ENCODE measurements at regions not wholly inside any gene's neighbourhood (a gene's known extent, or its start where the extent isn't known, plus 50 kb on each side); places are given as distances from the start of the nearest gene placed in this dataset.

- Histone ChIP-seq H3K27me3 (no peaks in the 10 kb centered on the region), H3K4me3 (no peak overlapping the region), H3K4me1 (no peaks in the 10 kb centered on the region), H3K27ac (no peak overlapping the region), H3K9me3 (no peaks in the 10 kb centered on the region), H3K36me3 (no peaks in the 10 kb centered on the region)
- intact Hi-C loops (cut with DNase I), result no loop called here
- no peak for DNase-seq (ENCODE audit: low spot score in 2 of 2)
- no peak for TF ChIP-seq CTCF (IDR thresholded peaks at IDR 0.05)
These were observed 582.3 kb upstream of the CHORDC1 start for GRCh38 chr11:90805172-90805571.

- Histone ChIP-seq H3K27me3 (no peaks in the 10 kb centered on the region), H3K27ac (no peak overlapping the region), H3K4me3 (no peak overlapping the region), H3K36me3 (no peaks in the 10 kb centered on the region), H3K4me1 (no peaks in the 10 kb centered on the region), H3K9me3 (no peaks in the 10 kb centered on the region)
- intact Hi-C loops (cut with DNase I), result no loop called here
- no peak for TF ChIP-seq CTCF (IDR thresholded peaks at IDR 0.05)
- DNase-seq (ENCODE audit: low spot score in 2 of 2), result no peak
These were observed 581.0 kb upstream of the CHORDC1 start for GRCh38 chr11:90803831-90804230.

GRCh38 chr11:90803366-90803765, 580.5 kb upstream of the CHORDC1 start:
- no peaks in the 10 kb centered on the region for H3K36me3 ChIP-seq
- H3K9me3 ChIP-seq, result no peaks in the 10 kb centered on the region
- TF ChIP-seq CTCF (IDR thresholded peaks at IDR 0.05), result no peak
- intact Hi-C loops (cut with DNase I), result no loop called here
- H3K27me3 ChIP-seq, result no peaks in the 10 kb centered on the region
- no peaks in the 10 kb centered on the region for H3K4me1 ChIP-seq
- no peak overlapping the region for H3K4me3 ChIP-seq
- no peak for DNase-seq (ENCODE audit: low spot score in 2 of 2)
- H3K27ac ChIP-seq, result no peak overlapping the region

GRCh38 chr11:90798769-90799168, 575.9 kb upstream of the CHORDC1 start:
- no peak for TF ChIP-seq CTCF (IDR thresholded peaks at IDR 0.05)
- Histone ChIP-seq H3K36me3 (no peaks in the 10 kb centered on the region), H3K9me3 (no peaks in the 10 kb centered on the region), H3K27me3 (no peaks in the 10 kb centered on the region), H3K27ac (no peak overlapping the region), H3K4me3 (no peak overlapping the region), H3K4me1 (no peaks in the 10 kb centered on the region)
- intact Hi-C loops (cut with DNase I), result no loop called here
- no peak for DNase-seq (ENCODE audit: low spot score in 2 of 2)

GRCh38 chr11:90795746-90796145, 572.9 kb upstream of the CHORDC1 start:
- Histone ChIP-seq H3K27me3 (no peaks in the 10 kb centered on the region), H3K9me3 (no peaks in the 10 kb centered on the region), H3K4me1 (no peaks in the 10 kb centered on the region), H3K36me3 (no peaks in the 10 kb centered on the region), H3K4me3 (no peak overlapping the region), H3K27ac (no peak overlapping the region)
- no peak for DNase-seq (ENCODE audit: low spot score in 2 of 2)
- intact Hi-C loops (cut with DNase I), result no loop called here
- TF ChIP-seq CTCF (IDR thresholded peaks at IDR 0.05), result no peak

- intact Hi-C loops (cut with DNase I), result no loop called here
- Histone ChIP-seq H3K27ac (no peak overlapping the region), H3K9me3 (peaks cover 0 to 3% of the 10 kb centered on the region in 2 donors), H3K36me3 (no peaks in the 10 kb centered on the region), H3K27me3 (no peaks in the 10 kb centered on the region), H3K4me3 (no peak overlapping the region), H3K4me1 (no peaks in the 10 kb centered on the region)
- TF ChIP-seq CTCF (IDR thresholded peaks at IDR 0.05), result no peak
- no peak for DNase-seq (ENCODE audit: low spot score in 2 of 2)
These were observed 566.1 kb upstream of the CHORDC1 start for GRCh38 chr11:90788961-90789360.

Measured in ascending aorta (tissue), 2 donors.